AG04450 (cell line): ENCODE measurements at regions not wholly inside any gene's neighbourhood (a gene's known extent, or its start where the extent isn't known, plus 50 kb on each side); places are given as distances from the start of the nearest gene placed in this dataset.
"Not testable (repeated sequence)": the region's sequence is repeated elsewhere in the genome, so short reads cannot be mapped to it uniquely, and the experiment has no call there.

Source experiments
- CTCF ChIA-PET: fragments of 300-600, 350-600 bp; formaldehyde crosslinking; extraction: SDS; loops from one replicate; lab custom pipeline; 2022; ENCODE audit warnings: antibody characterized with exemption, inconsistent platforms; lab: Charles Lee
- POLR2A ChIA-PET: fragments of 350-600 bp; formaldehyde crosslinking; extraction: SDS; loops from one replicate; lab custom pipeline; 2021; ENCODE audit warnings: antibody characterized with exemption, inconsistent platforms; lab: Yijun Ruan, JAX
- DNase-seq: peaks from one replicate; pipeline ENCODE4 v3.0.0-alpha.2; 2011; ENCODE audit warnings: low read depth, low spot score
- H3K27ac ChIP-seq: one replicate; pipeline ENCODE4 v1.5.1; 2012; ENCODE audit warnings: low read depth, low read length, control low read depth
- H3K27me3 ChIP-seq: one replicate; pipeline ENCODE4 v1.6.0; 2012; ENCODE audit warnings: low read length; ENCODE audit not compliant: control insufficient read depth, insufficient read depth
- H3K4me3 ChIP-seq: 2 replicates; pipeline ENCODE4 v1.5.1; 2011; ENCODE audit warnings: mild to moderate bottlenecking, low read depth, low read length, control low read depth
- H3K9me3 ChIP-seq: 2 replicates; pipeline ENCODE4 v1.5.1; 2012; ENCODE audit warnings: low read length; ENCODE audit not compliant: control insufficient read depth, insufficient read depth
- CTCF ChIP-seq: IDR thresholded peaks from 2 replicates; pipeline ENCODE4 v1.5.1; 2011; ENCODE audit warnings: low read depth, low read length, control low read depth, inconsistent platforms

- Histone ChIP-seq H3K9me3 (no peaks in the 10 kb centered on the region), H3K27ac (no peak overlapping the region), H3K27me3 (no peaks in the 10 kb centered on the region), H3K4me3 (no peak overlapping the region)
- no peak for DNase-seq
- TF ChIP-seq CTCF, result no peak
- CTCF ChIA-PET, result no interaction called here
- POLR2A ChIA-PET, result no interaction called here
These were observed 235.6 kb upstream of the TBX18 start for GRCh38 chr6:85000001-85000400.

- CTCF ChIA-PET, result no interaction called here
These were observed 233.8 kb upstream of the TBX18 start for GRCh38 chr6:84998223-84998622.

GRCh38 chr6:84988766-84989165 is 224.4 kb upstream of the TBX18 start:
- CTCF ChIA-PET, POLR2A ChIA-PET, H3K9me3 ChIP-seq, H3K4me3 ChIP-seq, H3K27me3 ChIP-seq, H3K27ac ChIP-seq, DNase-seq: not testable (repeated sequence)

More at GRCh38 chr6:84998223-84998622, 233.8 kb upstream of the TBX18 start:
- Histone ChIP-seq H3K4me3 (no peak overlapping the region), H3K9me3 (no peaks in the 10 kb centered on the region), H3K27me3 (no peaks in the 10 kb centered on the region), H3K27ac (no peak overlapping the region)
- POLR2A ChIA-PET, result no interaction called here
- TF ChIP-seq CTCF, result no peak
- DNase-seq, result no peak

- H3K27ac ChIP-seq, CTCF ChIA-PET, H3K4me3 ChIP-seq, H3K9me3 ChIP-seq, DNase-seq, POLR2A ChIA-PET, H3K27me3 ChIP-seq: not testable (repeated sequence)
These were observed 221.1 kb upstream of the TBX18 start for GRCh38 chr6:84985490-84985889.

GRCh38 chr6:84979541-84979940 is 215.1 kb upstream of the TBX18 start:
- CTCF ChIA-PET, result no interaction called here
- DNase-seq, result no peak
- H3K9me3 ChIP-seq, result no peaks in the 10 kb centered on the region
- no peak overlapping the region for H3K27ac ChIP-seq
- TF ChIP-seq CTCF, result no peak
- no peaks in the 10 kb centered on the region for H3K27me3 ChIP-seq
- POLR2A ChIA-PET, result no interaction called here
- no peak overlapping the region for H3K4me3 ChIP-seq

- Histone ChIP-seq H3K27me3 (no peaks in the 10 kb centered on the region), H3K9me3 (no peaks in the 10 kb centered on the region), H3K4me3 (no peak overlapping the region), H3K27ac (no peak overlapping the region)
- CTCF ChIA-PET, result interaction anchor here (0.6 kb wide), 1 partner anchor 555 kb away, joined by 3 read pairs; no protein-coding TSS in a partner anchor
- no peak for DNase-seq
- POLR2A ChIA-PET, result no interaction called here
- TF ChIP-seq CTCF, result no peak
These were observed 212.9 kb upstream of the TBX18 start for GRCh38 chr6:84977363-84977705.
